ENCODE measurements at regions not wholly inside any gene's neighbourhood (a gene's known extent, or its start where the extent isn't known, plus 50 kb on each side); places are given as distances from the start of the nearest gene placed in this dataset.

DNA sequence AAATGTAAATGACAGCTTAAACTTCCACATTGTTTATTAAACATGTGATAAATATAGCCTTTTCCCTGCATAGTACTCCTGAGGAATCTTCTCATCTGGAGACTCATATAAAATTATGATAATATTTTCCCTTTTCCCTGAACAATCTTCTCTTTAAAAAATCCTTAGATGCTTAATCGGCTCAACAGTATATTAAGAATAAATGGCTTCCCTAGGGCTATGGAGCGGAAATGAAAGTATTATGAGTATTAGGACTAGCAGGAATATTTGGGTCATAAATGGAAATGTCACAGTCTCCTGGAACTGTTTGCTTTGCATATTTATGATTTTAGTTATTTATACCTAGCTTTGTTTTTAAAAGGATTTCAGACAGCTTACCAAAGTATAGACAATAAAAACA lies 200.7 kb upstream of the PDE5A start:
- TF ChIP-seq, protein P1, sequence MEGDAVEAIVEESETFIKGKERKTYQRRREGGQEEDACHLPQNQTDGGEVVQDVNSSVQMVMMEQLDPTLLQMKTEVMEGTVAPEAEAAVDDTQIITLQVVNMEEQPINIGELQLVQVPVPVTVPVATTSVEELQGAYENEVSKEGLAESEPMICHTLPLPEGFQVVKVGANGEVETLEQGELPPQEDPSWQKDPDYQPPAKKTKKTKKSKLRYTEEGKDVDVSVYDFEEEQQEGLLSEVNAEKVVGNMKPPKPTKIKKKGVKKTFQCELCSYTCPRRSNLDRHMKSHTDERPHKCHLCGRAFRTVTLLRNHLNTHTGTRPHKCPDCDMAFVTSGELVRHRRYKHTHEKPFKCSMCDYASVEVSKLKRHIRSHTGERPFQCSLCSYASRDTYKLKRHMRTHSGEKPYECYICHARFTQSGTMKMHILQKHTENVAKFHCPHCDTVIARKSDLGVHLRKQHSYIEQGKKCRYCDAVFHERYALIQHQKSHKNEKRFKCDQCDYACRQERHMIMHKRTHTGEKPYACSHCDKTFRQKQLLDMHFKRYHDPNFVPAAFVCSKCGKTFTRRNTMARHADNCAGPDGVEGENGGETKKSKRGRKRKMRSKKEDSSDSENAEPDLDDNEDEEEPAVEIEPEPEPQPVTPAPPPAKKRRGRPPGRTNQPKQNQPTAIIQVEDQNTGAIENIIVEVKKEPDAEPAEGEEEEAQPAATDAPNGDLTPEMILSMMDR (IDR thresholded peaks at IDR 0.05; ENCODE audit: low read depth, low read length): no peak
- no peak for TF ChIP-seq EZH2phosphoT487 (IDR thresholded peaks at IDR 0.05; ENCODE audit: low read depth)

All from OCI-LY3 (cell line).